ENCODE measurements at regions not wholly inside any gene's neighbourhood (a gene's known extent, or its start where the extent isn't known, plus 50 kb on each side); places are given as distances from the start of the nearest gene placed in this dataset.

DNA sequence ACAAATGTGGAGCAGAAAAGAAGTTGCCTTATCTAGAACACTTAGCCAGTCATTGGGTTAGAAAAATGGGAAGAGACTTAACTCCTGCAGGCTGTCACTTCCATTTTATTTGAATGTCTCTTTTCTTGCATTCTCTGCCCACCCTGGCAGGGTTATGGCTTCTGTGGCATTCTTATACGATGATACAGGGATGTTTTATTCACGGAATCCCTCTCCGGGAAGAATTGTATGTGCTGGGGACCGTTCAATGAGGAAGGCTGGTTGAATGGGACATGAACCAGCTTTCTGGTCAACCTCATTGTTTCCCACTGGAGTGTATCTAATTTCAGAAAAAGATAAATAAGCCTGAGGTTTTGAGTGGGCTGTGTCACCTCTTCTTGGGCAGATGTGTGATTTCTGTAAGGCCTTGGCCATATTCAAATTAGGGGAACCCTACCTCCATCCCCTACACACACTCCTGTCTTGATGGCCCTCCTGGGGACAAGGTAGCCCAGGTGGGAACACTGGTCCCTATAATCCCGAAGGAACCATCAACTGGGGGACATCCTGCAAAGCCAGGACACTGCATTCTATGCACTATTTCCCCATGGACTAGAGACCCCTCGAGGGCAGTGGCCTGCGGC, 174.8 kb upstream of the GSC start:
- H3K4me3 ChIP-seq (ENCODE audit: low read depth, low read length): no peak overlapping the region
- DNase-seq (ENCODE audit: low read depth, low spot score): no peak
- TF ChIP-seq, protein P1, sequence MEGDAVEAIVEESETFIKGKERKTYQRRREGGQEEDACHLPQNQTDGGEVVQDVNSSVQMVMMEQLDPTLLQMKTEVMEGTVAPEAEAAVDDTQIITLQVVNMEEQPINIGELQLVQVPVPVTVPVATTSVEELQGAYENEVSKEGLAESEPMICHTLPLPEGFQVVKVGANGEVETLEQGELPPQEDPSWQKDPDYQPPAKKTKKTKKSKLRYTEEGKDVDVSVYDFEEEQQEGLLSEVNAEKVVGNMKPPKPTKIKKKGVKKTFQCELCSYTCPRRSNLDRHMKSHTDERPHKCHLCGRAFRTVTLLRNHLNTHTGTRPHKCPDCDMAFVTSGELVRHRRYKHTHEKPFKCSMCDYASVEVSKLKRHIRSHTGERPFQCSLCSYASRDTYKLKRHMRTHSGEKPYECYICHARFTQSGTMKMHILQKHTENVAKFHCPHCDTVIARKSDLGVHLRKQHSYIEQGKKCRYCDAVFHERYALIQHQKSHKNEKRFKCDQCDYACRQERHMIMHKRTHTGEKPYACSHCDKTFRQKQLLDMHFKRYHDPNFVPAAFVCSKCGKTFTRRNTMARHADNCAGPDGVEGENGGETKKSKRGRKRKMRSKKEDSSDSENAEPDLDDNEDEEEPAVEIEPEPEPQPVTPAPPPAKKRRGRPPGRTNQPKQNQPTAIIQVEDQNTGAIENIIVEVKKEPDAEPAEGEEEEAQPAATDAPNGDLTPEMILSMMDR (IDR thresholded peaks at IDR 0.05; ENCODE audit: insufficient read depth, low read length, missing control alignments): no peak
- ChIA-PET CTCF (no interaction called here), POLR2A (no interaction called here)

DNA sequence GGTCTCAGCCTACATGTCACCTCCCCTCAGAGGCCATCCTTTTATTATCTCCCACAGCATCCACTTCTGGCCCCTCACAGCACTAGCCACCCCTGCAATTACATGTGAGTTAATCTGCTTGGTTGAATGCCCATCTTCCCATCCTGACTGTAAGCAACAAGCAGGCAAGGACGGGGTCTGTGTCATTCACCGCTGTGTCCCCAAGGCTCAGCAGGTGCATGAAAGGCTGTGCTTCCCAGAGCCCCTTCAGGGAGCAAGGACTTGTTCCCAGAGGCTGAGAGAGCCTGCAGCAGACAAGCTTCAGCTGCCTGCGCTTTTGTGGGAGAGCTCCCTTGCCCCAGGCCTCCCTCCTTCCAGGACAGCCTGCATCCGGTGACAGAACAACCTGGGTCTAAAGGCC, 172.7 kb upstream of the GSC start:
- DNase-seq (ENCODE audit: low read depth, low spot score): no peak
- CTCF ChIA-PET: no interaction called here
- H3K4me3 ChIP-seq (ENCODE audit: low read depth, low read length): no peak overlapping the region
- POLR2A ChIA-PET: no interaction called here
- TF ChIP-seq, protein P1 (IDR thresholded peaks at IDR 0.05; ENCODE audit: insufficient read depth, low read length, missing control alignments): no peak

DNA sequence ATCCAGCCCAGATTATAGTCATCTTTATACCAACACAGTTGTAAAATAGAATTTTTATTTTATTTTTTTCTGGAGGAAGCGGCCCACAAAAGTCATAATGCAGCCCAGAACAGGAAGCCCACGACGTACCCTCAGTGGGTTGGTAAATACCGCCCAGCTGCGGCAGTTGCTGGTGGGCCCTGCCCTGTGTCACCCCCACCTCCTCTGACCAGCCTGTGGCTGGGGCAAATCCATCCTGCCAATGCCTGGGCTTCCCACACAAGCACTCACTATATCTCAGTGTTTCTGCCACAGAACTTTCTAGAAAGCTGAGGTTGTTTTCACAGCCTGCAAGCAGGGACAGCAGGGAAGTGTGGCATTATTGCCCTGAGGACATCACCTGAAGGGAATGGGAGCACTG, 171.4 kb upstream of the GSC start:
- ChIA-PET CTCF (no interaction called here), POLR2A (no interaction called here)

DNA sequence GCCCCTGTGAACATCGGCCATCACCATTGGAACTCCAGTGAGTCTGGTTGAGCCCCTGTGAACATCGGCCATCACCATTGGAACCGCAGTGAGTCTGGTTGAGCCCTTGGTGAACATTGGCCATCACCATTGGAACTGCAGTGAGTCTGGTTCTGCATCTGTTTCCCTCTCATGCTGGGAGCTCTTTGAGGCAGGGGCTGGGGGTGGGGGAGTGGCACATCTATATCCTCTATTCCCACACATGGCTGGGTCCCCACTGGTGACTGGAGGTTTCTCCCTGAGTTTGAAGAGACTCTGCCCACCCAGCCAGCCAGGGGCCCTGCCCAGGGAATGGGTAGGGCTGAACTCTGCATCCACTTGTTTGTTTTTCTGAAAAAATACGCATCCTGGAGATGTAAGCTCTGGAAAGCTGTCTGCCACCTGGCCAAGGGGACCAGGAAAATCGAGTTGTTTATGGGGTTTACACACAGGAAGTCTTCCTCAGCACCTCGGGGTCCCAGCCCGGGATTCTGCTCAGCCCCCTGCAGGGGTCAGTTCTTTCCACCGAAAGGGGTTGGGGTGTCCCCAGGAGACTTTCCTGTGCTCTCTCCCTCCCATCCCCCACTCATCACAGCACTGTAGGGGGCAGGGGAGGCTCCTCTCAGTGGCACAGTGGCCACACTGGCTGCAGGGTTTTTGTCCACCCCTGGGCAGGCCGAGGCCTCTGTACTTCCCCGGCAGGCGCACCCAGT, 170.5 kb upstream of the GSC start:
- ChIA-PET CTCF (no interaction called here), POLR2A (no interaction called here)
- no peak for DNase-seq (ENCODE audit: low read depth, low spot score)
- TF ChIP-seq, protein P1 (IDR thresholded peaks at IDR 0.05; ENCODE audit: insufficient read depth, low read length, missing control alignments): no peak
- no peak overlapping the region for H3K4me3 ChIP-seq (ENCODE audit: low read depth, low read length)

More for the DNA sequence above, 171.4 kb upstream of the GSC start:
- H3K4me3 ChIP-seq (ENCODE audit: low read depth, low read length): no peak overlapping the region
- TF ChIP-seq, protein P1 (IDR thresholded peaks at IDR 0.05; ENCODE audit: insufficient read depth, low read length, missing control alignments): no peak
- DNase-seq (ENCODE audit: low read depth, low spot score): no peak

DNA sequence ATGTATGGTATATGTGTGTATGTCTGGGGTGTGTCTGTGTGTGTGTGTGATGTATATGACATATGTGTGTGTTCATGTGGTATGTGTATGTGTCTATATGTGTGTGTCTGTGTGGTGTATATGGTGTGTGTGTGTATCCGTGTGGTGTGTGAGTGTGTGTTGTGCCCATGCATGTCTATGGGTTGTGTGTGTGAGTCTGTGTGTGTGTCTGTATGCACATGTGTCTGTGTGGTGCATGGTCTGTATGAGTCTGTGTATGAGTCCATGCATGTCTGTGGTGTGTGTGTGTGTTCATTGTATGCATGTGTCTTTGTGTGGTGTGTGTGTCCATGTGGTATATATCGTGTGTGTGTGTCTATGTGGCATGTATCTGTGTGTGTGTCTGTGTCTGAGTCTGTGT, 168.1 kb upstream of the GSC start:
- H3K4me3 ChIP-seq (ENCODE audit: low read depth, low read length): no peak overlapping the region
- CTCF ChIA-PET: no interaction called here
- no peak for DNase-seq (ENCODE audit: low read depth, low spot score)
- POLR2A ChIA-PET: no interaction called here
- TF ChIP-seq, protein P1 (IDR thresholded peaks at IDR 0.05; ENCODE audit: insufficient read depth, low read length, missing control alignments): no peak

DNA sequence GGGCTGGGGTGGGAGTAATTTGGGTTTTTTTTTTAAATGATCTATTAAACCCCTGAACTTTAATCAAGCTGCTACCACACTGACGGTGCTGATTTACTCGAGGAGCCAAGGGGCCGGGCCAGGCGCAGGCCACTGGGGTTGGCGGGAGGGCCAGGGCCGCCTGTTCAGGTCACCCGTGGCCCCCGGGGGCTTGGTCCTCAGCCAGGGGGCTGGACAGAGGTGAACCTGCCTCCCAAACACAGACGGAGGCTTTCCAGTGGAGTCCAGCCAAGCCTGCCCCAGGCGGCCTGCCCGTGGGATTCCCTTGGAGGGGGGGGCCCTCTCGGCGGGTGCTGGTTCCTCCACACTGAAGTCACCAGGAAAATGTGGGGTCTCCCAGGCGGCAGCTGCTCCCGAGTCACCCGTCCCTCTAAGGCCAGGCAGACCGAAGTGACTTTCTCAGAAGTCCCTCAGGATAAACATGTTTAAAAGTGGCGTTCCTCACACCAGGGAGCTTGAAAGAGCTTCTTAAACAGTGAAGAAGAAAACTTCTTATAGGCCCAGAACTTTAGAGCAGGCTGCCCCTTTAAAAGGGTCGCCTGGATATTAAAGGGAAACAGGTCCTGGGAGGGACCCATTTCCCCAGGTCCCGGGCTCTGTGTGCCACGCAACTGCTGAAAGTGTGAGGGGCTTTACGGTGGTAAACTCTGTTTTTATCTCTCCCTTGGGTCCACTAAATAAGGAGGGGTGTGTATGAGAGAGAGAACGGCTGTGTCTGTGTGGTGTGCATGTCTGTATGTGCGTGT, 167.2 kb upstream of the GSC start:
- ChIA-PET CTCF (no interaction called here), POLR2A (no interaction called here)
- DNase-seq (ENCODE audit: low read depth, low spot score): no peak
- TF ChIP-seq, protein P1 (IDR thresholded peaks at IDR 0.05; ENCODE audit: insufficient read depth, low read length, missing control alignments): no peak
- H3K4me3 ChIP-seq (ENCODE audit: low read depth, low read length): no peak overlapping the region
